SU-DHL-6 (cell line): ENCODE measurements at regions not wholly inside any gene's neighbourhood (a gene's known extent, or its start where the extent isn't known, plus 50 kb on each side); places are given as distances from the start of the nearest gene placed in this dataset.

ENCODE experiments used
- H2AFZ ChIP-seq: fragments of 200-600 bp; sonication (generic); 2 replicates; pipeline ENCODE4 v1.6.1; 2014; ENCODE audit warnings: low read depth, mild to moderate bottlenecking, moderate library complexity, mixed read lengths, antibody characterized with exemption, low read length; ENCODE audit not compliant: severe bottlenecking
- H3F3A ChIP-seq: fragments of 200-600 bp; shearing (Covaris generic); 2 replicates; pipeline ENCODE4 v1.6.0; 2016; ENCODE audit warnings: antibody characterized with exemption, mild to moderate bottlenecking; ENCODE audit not compliant: insufficient read depth
- H3K27ac ChIP-seq: fragments of 200-600 bp; sonication (generic); 2 replicates; pipeline ENCODE4 v1.5.1; 2016; ENCODE audit warnings: low read depth, mild to moderate bottlenecking, low read length, moderate library complexity, mixed read lengths
- H3K27me3 ChIP-seq: fragments of 200-600 bp; sonication (generic), shearing (Covaris generic); 2 replicates; pipeline ENCODE4 v1.6.0; 2014; ENCODE audit warnings: mild to moderate bottlenecking, low read length
- H3K36me3 ChIP-seq: fragments of 200-600 bp; sonication (generic); 2 replicates; pipeline ENCODE4 v1.6.1; 2014; ENCODE audit warnings: mild to moderate bottlenecking, low read length, mixed read lengths
- H3K4me2 ChIP-seq: fragments of 300-600, 200-600 bp; shearing (Covaris generic), sonication (generic); 2 replicates; pipeline ENCODE4 v1.6.0; 2014; ENCODE audit warnings: low read length, low read depth, mild to moderate bottlenecking; ENCODE audit not compliant: poor library complexity, severe bottlenecking
- H3K4me3 ChIP-seq: fragments of 200-600 bp; sonication (generic); 2 replicates; pipeline ENCODE4 v1.5.1; 2014; ENCODE audit warnings: antibody characterized with exemption, low read length, mild to moderate bottlenecking, mixed read lengths; ENCODE audit not compliant: insufficient read depth, poor library complexity, severe bottlenecking
- H3K79me2 ChIP-seq: fragments of 200-600 bp; sonication (generic); 2 replicates; pipeline ENCODE4 v1.6.1; 2014; ENCODE audit warnings: mild to moderate bottlenecking, low read length, moderate library complexity; ENCODE audit not compliant: insufficient read depth
- H3K9ac ChIP-seq: fragments of 200-600 bp; sonication (generic); 2 replicates; pipeline ENCODE4 v1.7.0; 2014; ENCODE audit warnings: mild to moderate bottlenecking, low read length
- H3K9me2 ChIP-seq: fragments of 200-600 bp; sonication (generic); replicated peaks from 2 replicates; pipeline ENCODE4 v1.6.1; 2014; ENCODE audit warnings: low read length; ENCODE audit not compliant: insufficient read depth
- H3K9me3 ChIP-seq: fragments of 200-600 bp; sonication (generic); 2 replicates; pipeline ENCODE4 v1.6.1; 2014; ENCODE audit warnings: low read length, mixed read lengths; ENCODE audit not compliant: insufficient read depth
- H4K20me1 ChIP-seq: fragments of 200-600 bp; sonication (generic); 2 replicates; pipeline ENCODE4 v1.6.1; 2014; ENCODE audit warnings: low read depth, mild to moderate bottlenecking, antibody characterized with exemption, low read length, moderate library complexity, mixed read lengths
- CTCF ChIP-seq: fragments of 200-600 bp; sonication (generic); IDR thresholded peaks from one replicate; pipeline ENCODE4 v1.5.1; 2017; ENCODE audit warnings: antibody characterized with exemption, mild to moderate bottlenecking, low read length, moderate library complexity; ENCODE audit not compliant: insufficient read depth, poor library complexity, severe bottlenecking
- EZH2phosphoT487 ChIP-seq: fragments of 200-600 bp; sonication (generic), shearing (Covaris generic); conservative IDR thresholded peaks from 2 replicates; pipeline ENCODE4 v1.6.1; 2018; ENCODE audit warnings: mild to moderate bottlenecking, antibody characterized with exemption, low read length, moderate library complexity, mixed read lengths

GRCh38 chr5:110242950-110243349, 483.5 kb downstream of the TMEM232 start:
- Histone ChIP-seq H3K27ac (no peak overlapping the region), H3K9ac (no peak overlapping the region), H3K36me3 (no peaks in the 10 kb centered on the region), H3K27me3 (no peaks in the 10 kb centered on the region), H3K79me2 (no peaks in the 10 kb centered on the region), H3K4me3 (no peak overlapping the region), H3K9me3 (no peaks in the 10 kb centered on the region), H3K9me2 (no peaks in the 10 kb centered on the region), H4K20me1 (no peaks in the 10 kb centered on the region), H3K4me2 (no peak overlapping the region), H2AFZ (no peak overlapping the region), H3F3A (no peaks in the 10 kb centered on the region)
- TF ChIP-seq EZH2phosphoT487 (no peak), CTCF (no peak)

DNA sequence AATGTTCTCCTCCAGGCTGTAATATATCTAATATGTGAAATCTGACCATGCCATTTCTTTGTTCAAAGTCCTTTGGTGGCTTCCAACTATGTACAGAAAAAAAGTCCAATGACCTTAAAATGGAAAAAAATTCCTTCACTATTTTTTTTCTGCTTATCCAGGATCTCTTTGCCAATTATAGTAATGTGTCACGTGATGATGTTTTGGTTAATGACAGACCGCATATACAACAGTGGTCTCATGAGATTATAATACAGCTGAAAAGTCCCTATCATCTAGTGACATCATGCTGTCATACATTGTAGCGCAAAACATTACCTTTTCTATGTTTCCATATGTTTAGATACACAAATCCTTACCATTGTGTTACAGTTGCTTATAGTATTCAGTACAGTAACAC, 477.6 kb downstream of the TMEM232 start:
- no peak overlapping the region for H3K4me2 ChIP-seq
- H3K27ac ChIP-seq: no peak overlapping the region
- no peaks in the 10 kb centered on the region for H4K20me1 ChIP-seq
- TF ChIP-seq CTCF (no peak), EZH2phosphoT487 (no peak)
- no peaks in the 10 kb centered on the region for H3F3A ChIP-seq
- H3K4me3 ChIP-seq: no peak overlapping the region
- no peak overlapping the region for H3K9ac ChIP-seq
- H3K9me2 ChIP-seq: no peaks in the 10 kb centered on the region
- H3K36me3 ChIP-seq: no peaks in the 10 kb centered on the region
- no peak overlapping the region for H2AFZ ChIP-seq
- no peaks in the 10 kb centered on the region for H3K9me3 ChIP-seq
- H3K79me2 ChIP-seq: no peaks in the 10 kb centered on the region
- no peaks in the 10 kb centered on the region for H3K27me3 ChIP-seq

- no peaks in the 10 kb centered on the region for H3K27me3 ChIP-seq
- no peak overlapping the region for H2AFZ ChIP-seq
- H3K9me3 ChIP-seq: no peaks in the 10 kb centered on the region
- H3K36me3 ChIP-seq: no peaks in the 10 kb centered on the region
- no peaks in the 10 kb centered on the region for H3K79me2 ChIP-seq
- H4K20me1 ChIP-seq: no peaks in the 10 kb centered on the region
- H3K9me2 ChIP-seq: no peaks in the 10 kb centered on the region
- no peak overlapping the region for H3K4me3 ChIP-seq
- no peak overlapping the region for H3K27ac ChIP-seq
- no peaks in the 10 kb centered on the region for H3F3A ChIP-seq
- TF ChIP-seq EZH2phosphoT487 (no peak), CTCF (no peak)
- H3K4me2 ChIP-seq: no peak overlapping the region
- H3K9ac ChIP-seq: no peak overlapping the region
Measured at GRCh38 chr5:110250355-110250754, 476.1 kb downstream of the TMEM232 start.

DNA sequence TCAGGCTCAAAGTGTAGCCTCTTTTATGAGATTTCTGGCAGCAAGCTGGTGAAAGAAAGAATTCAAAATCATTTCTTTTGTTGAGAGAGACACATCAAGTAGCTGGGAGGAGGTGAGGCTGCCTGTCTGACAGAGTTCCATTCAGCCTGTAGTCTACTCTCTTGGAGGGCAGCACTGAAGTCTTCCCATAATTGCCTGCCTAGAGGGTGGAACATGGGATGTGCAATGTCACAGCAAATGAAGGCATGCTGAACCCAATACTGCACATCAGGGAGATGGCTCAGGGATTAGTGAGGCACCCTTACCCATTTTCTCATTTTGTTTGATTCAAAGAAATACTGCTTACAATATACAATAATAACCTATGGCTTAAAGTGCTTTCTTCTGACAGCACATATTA, 475.7 kb downstream of the TMEM232 start:
- no peaks in the 10 kb centered on the region for H3F3A ChIP-seq
- no peak overlapping the region for H2AFZ ChIP-seq
- no peak overlapping the region for H3K9ac ChIP-seq
- H3K9me2 ChIP-seq: no peaks in the 10 kb centered on the region
- H3K27ac ChIP-seq: no peak overlapping the region
- no peaks in the 10 kb centered on the region for H3K27me3 ChIP-seq
- no peak overlapping the region for H3K4me3 ChIP-seq
- no peak overlapping the region for H3K4me2 ChIP-seq
- H3K79me2 ChIP-seq: no peaks in the 10 kb centered on the region
- H3K36me3 ChIP-seq: no peaks in the 10 kb centered on the region
- TF ChIP-seq EZH2phosphoT487 (no peak), CTCF (no peak)
- no peaks in the 10 kb centered on the region for H3K9me3 ChIP-seq
- no peaks in the 10 kb centered on the region for H4K20me1 ChIP-seq
